Fibroblast of the conjunctiva (primary cell): ENCODE measurements at regions not wholly inside any gene's neighbourhood (a gene's known extent, or its start where the extent isn't known, plus 50 kb on each side); places are given as distances from the start of the nearest gene placed in this dataset.
"Not testable (repeated sequence)": the region's sequence is repeated elsewhere in the genome, so short reads cannot be mapped to it uniquely, and the experiment has no call there.

ENCODE experiments used
- DNase-seq: peaks from one replicate; pipeline ENCODE4 v3.0.0-alpha.2; 2010; ENCODE audit warnings: low read depth

GRCh38 chr11:56876621-56877275, 112.0 kb upstream of the OR5AK2 start:
- DNase-seq = no peak

GRCh38 chr11:56855217-56855616, 106.7 kb upstream of the OR9G4 start:
- no peak for DNase-seq

- no peak for DNase-seq
Measured at GRCh38 chr11:56852131-56852530, 103.6 kb upstream of the OR9G4 start.

- DNase-seq = no peak
Measured at GRCh38 chr11:56849852-56850251, 101.4 kb upstream of the OR9G4 start.

- DNase-seq = no peak
Measured at GRCh38 chr11:56849250-56849649, 100.8 kb upstream of the OR9G4 start.

GRCh38 chr11:56848141-56848809, 99.8 kb upstream of the OR9G4 start:
- no peak for DNase-seq

GRCh38 chr11:56846631-56847576, 98.4 kb upstream of the OR9G4 start:
- DNase-seq = no peak

GRCh38 chr11:56845121-56845732, 96.7 kb upstream of the OR9G4 start:
- DNase-seq = no peak

GRCh38 chr11:56843816-56844215, 95.3 kb upstream of the OR9G4 start:
- no peak for DNase-seq

GRCh38 chr11:56842814-56843794, 94.6 kb upstream of the OR9G4 start:
- no peak for DNase-seq

- peak; percentile 47 for DNase-seq
Measured at GRCh38 chr11:56841210-56841810, 92.8 kb upstream of the OR9G4 start.

GRCh38 chr11:56827357-56827756, 78.9 kb upstream of the OR9G4 start:
- DNase-seq = not testable (repeated sequence)

GRCh38 chr11:56819916-56820315, 71.4 kb upstream of the OR9G4 start:
- no peak for DNase-seq

- DNase-seq = no peak
Measured at GRCh38 chr11:56817661-56818060, 69.2 kb upstream of the OR9G4 start.

- DNase-seq = no peak
Measured at GRCh38 chr11:56816259-56816658, 67.8 kb upstream of the OR9G4 start.

- DNase-seq = no peak
Measured at GRCh38 chr11:56808326-56808725, 59.8 kb upstream of the OR9G4 start.

- no peak for DNase-seq
Measured at GRCh38 chr11:56799691-56800210, 51.3 kb upstream of the OR9G4 start.
